K562 (cell line): ENCODE measurements at regions not wholly inside any gene's neighbourhood (a gene's known extent, or its start where the extent isn't known, plus 50 kb on each side); places are given as distances from the start of the nearest gene placed in this dataset.

Experiments
- ATAC-seq: fragments of 200-7000 bp; cut with Tn5 transposase; 3 replicates; pipeline ENCODE4 v1.9.1; 2020; ENCODE audit warnings: moderate library complexity
- BruUV-seq: library from RNA; stranded (reverse); fragments of 400-500 nt; replicated peaks from 2 replicates; lab custom pipeline; 2021; lab: Mats Ljungman, UMichigan
- CTCF ChIA-PET: fragments of 300-600 bp; formaldehyde crosslinking; extraction: SDS; loops from one replicate; lab custom pipeline; 2021; ENCODE audit warnings: low intra/inter-chr PET ratio; lab: Yijun Ruan, JAX
- POLR2A ChIA-PET: fragments of 300-600, 350-650 bp; sonication (Branson Sonifier 250); formaldehyde crosslinking; extraction: SDS; loops from one replicate; lab custom pipeline; 2021; ENCODE audit warnings: antibody characterized with exemption, inconsistent platforms; lab: Yijun Ruan, JAX
- DNase-seq, 4 experiments: peaks; one replicate each; pipeline versions ENCODE4 v3.0.0 to v3.0.0-alpha.2; 2011 to 2018; ENCODE audit warnings: low spot score in 3 of 4, mixed read lengths in 3 of 4; ENCODE audit errors: extremely low read depth in 1 of 4
- FAIRE-seq: peaks from 2 replicates; lab custom pipeline; 2011; peaks lifted over from hg19 to GRCh38; lab: Jason Lieb, UNC
- H2AFZ ChIP-seq: 2 replicates; pipeline ENCODE4 v1.6.0; 2011; ENCODE audit warnings: low read depth, low read length, control low read depth, inconsistent platforms
- H3K27ac ChIP-seq: fragments of 200-600 bp; 3 replicates; pipeline ENCODE4 v1.8.0; 2011; ENCODE audit warnings: low read depth, mild to moderate bottlenecking, control low read depth, inconsistent platforms, low read length, moderate library complexity, mixed read lengths; ENCODE audit errors: extremely low read depth
- H3K27me3 ChIP-seq, 2 experiments: fragments of 300-600 bp in 1 of 2; 2 replicates in 1 of 2; 3 replicates in 1 of 2; pipeline versions ENCODE4 v1.6.0 to v1.8.0; 2011; ENCODE audit warnings: inconsistent platforms in 2 of 2, low read length in 2 of 2, mild to moderate bottlenecking in 1 of 2, mixed read lengths in 1 of 2, moderate library complexity in 1 of 2; ENCODE audit not compliant: control insufficient read depth in 2 of 2, insufficient read depth in 2 of 2
- H3K36me3 ChIP-seq: fragments of 300-600 bp; 3 replicates; pipeline ENCODE4 v1.8.0; 2011; ENCODE audit warnings: mild to moderate bottlenecking, low read length, inconsistent platforms; ENCODE audit not compliant: control insufficient read depth, insufficient read depth
- H3K4me1 ChIP-seq, 2 experiments: fragments of 200-600 bp in 1 of 2; replicated peaks in 1 of 2; 2 replicates in 1 of 2; 3 replicates in 1 of 2; pipeline versions ENCODE4 v1.5.1 to v1.8.0; 2011; ENCODE audit warnings: inconsistent platforms in 2 of 2, low read length in 2 of 2, mild to moderate bottlenecking in 1 of 2, mixed read lengths in 1 of 2, moderate library complexity in 1 of 2; ENCODE audit not compliant: control insufficient read depth in 2 of 2, insufficient read depth in 2 of 2
- H3K4me2 ChIP-seq: 2 replicates; pipeline ENCODE4 v1.6.1; 2011; ENCODE audit warnings: low read length, control low read depth, inconsistent platforms, mixed read lengths; ENCODE audit not compliant: insufficient read depth
- H3K4me3 ChIP-seq: fragments of 200-600 bp; sonication (generic), shearing (Covaris generic); 2 replicates; pipeline ENCODE4 v1.5.1; 2016; ENCODE audit warnings: control low read depth, inconsistent platforms
- H3K79me2 ChIP-seq: fragments of 200-600 bp; 3 replicates; pipeline ENCODE4 v1.8.0; 2011; ENCODE audit warnings: low read length, inconsistent platforms; ENCODE audit not compliant: control insufficient read depth, insufficient read depth
- H3K9ac ChIP-seq, 2 experiments: 2 replicates each; pipeline versions ENCODE4 v1.6.0 to v1.6.1; 2011; ENCODE audit warnings: low read depth in 2 of 2, low read length in 2 of 2, control low read depth in 1 of 2, inconsistent platforms in 1 of 2, mild to moderate bottlenecking in 1 of 2, mixed read lengths in 1 of 2; ENCODE audit not compliant: insufficient read depth in 1 of 2
- H3K9me1 ChIP-seq: one replicate; pipeline ENCODE4 v1.6.0; 2011; ENCODE audit warnings: inconsistent platforms, mild to moderate bottlenecking, low read length, moderate library complexity; ENCODE audit not compliant: control insufficient read depth, insufficient read depth
- H3K9me3 ChIP-seq: replicated peaks from 2 replicates; pipeline ENCODE4 v1.5.1; 2011; ENCODE audit warnings: low read depth, low read length, inconsistent platforms; ENCODE audit not compliant: control insufficient read depth, insufficient read depth
- H4K20me1 ChIP-seq: replicated peaks from 2 replicates; pipeline ENCODE4 v1.6.1; 2011; ENCODE audit warnings: low read length, inconsistent platforms, mixed read lengths; ENCODE audit not compliant: control insufficient read depth, insufficient read depth
- ASH1L ChIP-seq: fragments of 450-650 bp; IDR thresholded peaks from 2 replicates; pipeline ENCODE4 v1.6.1; 2018; ENCODE audit warnings: borderline replicate concordance, mild to moderate bottlenecking, low read depth; ENCODE audit not compliant: partially characterized antibody
- ATF7 ChIP-seq: fragments of 450-650 bp; IDR thresholded peaks from 2 replicates; pipeline ENCODE4 v1.7.1; 2014; ENCODE audit warnings: mild to moderate bottlenecking, moderate library complexity
- BCOR ChIP-seq: fragments of 450-650 bp; IDR thresholded peaks from 2 replicates; pipeline ENCODE4 v1.6.1; 2016
- CCNT2 ChIP-seq: IDR thresholded peaks from 2 replicates; pipeline ENCODE4 v1.6.1; 2011; ENCODE audit warnings: borderline replicate concordance, low read depth, mild to moderate bottlenecking, moderate library complexity, mixed read lengths, low read length; ENCODE audit not compliant: insufficient read length; ENCODE audit errors: extremely low read depth
- CHAMP1 ChIP-seq: fragments of 450-650 bp; IDR thresholded peaks from 2 replicates; pipeline ENCODE4 v1.6.1; 2016; ENCODE audit warnings: mild to moderate bottlenecking
- CHD4 ChIP-seq: fragments of 200-600 bp; sonication (generic); IDR thresholded peaks from 3 replicates; pipeline ENCODE4 v1.6.1; 2012; ENCODE audit warnings: low read depth, mild to moderate bottlenecking, mixed read lengths, low read length, inconsistent platforms; ENCODE audit not compliant: insufficient read depth, insufficient replicate concordance, poor library complexity, severe bottlenecking
- PRMT5 ChIP-seq: sonication (generic); formaldehyde crosslinking; IDR thresholded peaks from 2 replicates; pipeline ENCODE4 v1.5.0; 2020; ENCODE audit warnings: missing genetic modification reagents
- RBM39 ChIP-seq: fragments of 200-400 bp; formaldehyde crosslinking; optimal IDR thresholded peaks from 2 replicates; pipeline ENCODE3; 2018; ENCODE audit warnings: low read depth, low read length
- TCF3 ChIP-seq: sonication (generic); formaldehyde crosslinking; IDR thresholded peaks from 2 replicates; pipeline ENCODE4 v1.4.0; 2020; ENCODE audit warnings: mild to moderate bottlenecking, missing genetic modification reagents
- TEAD1 ChIP-seq, 2 experiments: fragments of 450-650 bp in 1 of 2; sonication (generic) in 1 of 2; formaldehyde crosslinking; IDR thresholded peaks; 2 replicates each; pipeline versions ENCODE4 v1.4.0 to v1.8.0; 2020 to 2022; ENCODE audit warnings: mild to moderate bottlenecking in 2 of 2, missing genetic modification reagents in 1 of 2
- WGBS: fragments of 100-300 bp; shearing (Covaris generic); methylation state at CpG from one replicate; pipeline ENCODE4 v1.1.6; 2016; ENCODE audit warnings: low coverage, mixed read lengths; ENCODE audit not compliant: insufficient coverage; ENCODE audit errors: missing lambda C conversion rate; 5-methylcytosine and 5-hydroxymethylcytosine counted together
- in situ Hi-C: fragments of 300-500 bp; cut with MboI; formaldehyde crosslinking; loops from 4 replicates; pipeline ENCODE4 v1.15.0; 2018; ENCODE audit warnings: inconsistent platforms, mixed read lengths
- intact Hi-C: fragments of 100-400 bp; cut with micrococcal nuclease; formaldehyde crosslinking; loops from 2 replicates; pipeline ENCODE4 v1.14.2; 2022
- TF ChIP-seq, protein P1 (sequence below), 2 experiments: IDR thresholded peaks; 2 replicates each; pipeline ENCODE4 v1.6.1; 2011; ENCODE audit warnings: borderline replicate concordance in 1 of 2, control low read depth in 1 of 2, low read depth in 1 of 2, low read length in 1 of 2, mild to moderate bottlenecking in 1 of 2, mixed read lengths in 1 of 2, moderate library complexity in 1 of 2; ENCODE audit not compliant: insufficient read depth in 1 of 2, insufficient read length in 1 of 2, poor library complexity in 1 of 2, severe bottlenecking in 1 of 2; ENCODE audit errors: extremely low read depth in 1 of 2
- TF ChIP-seq, protein P2 (sequence below): sonication (generic); IDR thresholded peaks from 2 replicates; pipeline ENCODE4 v1.6.1; 2016

GRCh38 chr2:59884166-59884565 is 669.3 kb downstream of the BCL11A start (continued):
- TF ChIP-seq CCNT2 = no peak
- TF ChIP-seq, protein P1, sequence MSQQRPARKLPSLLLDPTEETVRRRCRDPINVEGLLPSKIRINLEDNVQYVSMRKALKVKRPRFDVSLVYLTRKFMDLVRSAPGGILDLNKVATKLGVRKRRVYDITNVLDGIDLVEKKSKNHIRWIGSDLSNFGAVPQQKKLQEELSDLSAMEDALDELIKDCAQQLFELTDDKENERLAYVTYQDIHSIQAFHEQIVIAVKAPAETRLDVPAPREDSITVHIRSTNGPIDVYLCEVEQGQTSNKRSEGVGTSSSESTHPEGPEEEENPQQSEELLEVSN (IDR thresholded peaks at IDR 0.05; ENCODE audit: borderline replicate concordance in 1 of 2, extremely low read depth in 1 of 2, insufficient read depth in 1 of 2, insufficient read length in 1 of 2, low read depth in 1 of 2, low read length in 1 of 2, poor library complexity in 1 of 2, severe bottlenecking in 1 of 2) = no peak

DNA sequence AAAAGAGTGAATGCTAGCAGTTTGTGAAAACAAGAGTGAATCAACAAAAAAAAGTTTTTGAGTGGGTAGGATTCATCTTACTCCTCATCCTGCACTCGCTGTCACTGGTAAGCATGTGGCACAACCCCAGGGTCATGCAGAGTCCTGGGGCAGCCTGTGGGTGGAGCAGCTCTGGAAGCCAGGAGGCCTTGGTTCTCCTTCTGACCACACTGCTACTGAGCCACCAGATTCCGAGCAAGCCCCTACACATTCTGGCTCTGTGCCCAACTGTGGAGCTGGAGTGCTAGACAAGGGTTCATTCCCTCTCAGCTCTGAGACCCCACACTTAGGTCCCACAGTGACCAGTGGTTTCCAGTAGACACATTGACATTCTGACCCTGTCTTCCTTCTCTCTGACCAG is 670.6 kb downstream of the BCL11A start:
- H3K9me1 ChIP-seq = no peaks in the 10 kb centered on the region
- H3K4me3 ChIP-seq = no peak overlapping the region
- no peak overlapping the region for H2AFZ ChIP-seq
- TF ChIP-seq, protein P2, sequence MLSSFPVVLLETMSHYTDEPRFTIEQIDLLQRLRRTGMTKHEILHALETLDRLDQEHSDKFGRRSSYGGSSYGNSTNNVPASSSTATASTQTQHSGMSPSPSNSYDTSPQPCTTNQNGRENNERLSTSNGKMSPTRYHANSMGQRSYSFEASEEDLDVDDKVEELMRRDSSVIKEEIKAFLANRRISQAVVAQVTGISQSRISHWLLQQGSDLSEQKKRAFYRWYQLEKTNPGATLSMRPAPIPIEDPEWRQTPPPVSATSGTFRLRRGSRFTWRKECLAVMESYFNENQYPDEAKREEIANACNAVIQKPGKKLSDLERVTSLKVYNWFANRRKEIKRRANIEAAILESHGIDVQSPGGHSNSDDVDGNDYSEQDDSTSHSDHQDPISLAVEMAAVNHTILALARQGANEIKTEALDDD = no peak
- TF ChIP-seq ASH1L (no peak), TEAD1 (CRISPR knock-in tag; IDR thresholded peaks at IDR 0.05) (no peak), RBM39 (no peak), TCF3 (CRISPR knock-in tag) (no peak), BCOR (no peak), CHD4 (no peak), PRMT5 (CRISPR knock-in tag) (no peak), ATF7 (no peak), CHAMP1 (no peak), CCNT2 (no peak)
- H3K27me3 ChIP-seq = no peaks in the 10 kb centered on the region
- intact Hi-C loops (no loop called here), in situ Hi-C loops (no loop called here)
- ChIA-PET POLR2A (interaction anchor here (0.6 kb wide), 1 partner anchor 106 kb away, joined by 3 read pairs; no protein-coding TSS in a partner anchor), CTCF (no interaction called here)
- ATAC-seq (no peak), FAIRE-seq (no peak), DNase-seq (no peak)
- H3K4me2 ChIP-seq = no peak overlapping the region
- H3K4me1 ChIP-seq = no peaks in the 10 kb centered on the region
- WGBS = 0% methylated on average over 2 of the region's 2 CpGs
- H3K36me3 ChIP-seq = no peaks in the 10 kb centered on the region
- H3K27ac ChIP-seq = no peak overlapping the region
- H3K9me3 ChIP-seq = no peaks in the 10 kb centered on the region
- H3K79me2 ChIP-seq = no peaks in the 10 kb centered on the region
- no peak overlapping the region for H3K9ac ChIP-seq
- no TSS peak for BruUV-seq
- H4K20me1 ChIP-seq = no peaks in the 10 kb centered on the region
